ENCODE measurements at regions not wholly inside any gene's neighbourhood (a gene's known extent, or its start where the extent isn't known, plus 50 kb on each side); places are given as distances from the start of the nearest gene placed in this dataset.
"Not testable (repeated sequence)": the region's sequence is repeated elsewhere in the genome, so short reads cannot be mapped to it uniquely, and the experiment has no call there.

DNA sequence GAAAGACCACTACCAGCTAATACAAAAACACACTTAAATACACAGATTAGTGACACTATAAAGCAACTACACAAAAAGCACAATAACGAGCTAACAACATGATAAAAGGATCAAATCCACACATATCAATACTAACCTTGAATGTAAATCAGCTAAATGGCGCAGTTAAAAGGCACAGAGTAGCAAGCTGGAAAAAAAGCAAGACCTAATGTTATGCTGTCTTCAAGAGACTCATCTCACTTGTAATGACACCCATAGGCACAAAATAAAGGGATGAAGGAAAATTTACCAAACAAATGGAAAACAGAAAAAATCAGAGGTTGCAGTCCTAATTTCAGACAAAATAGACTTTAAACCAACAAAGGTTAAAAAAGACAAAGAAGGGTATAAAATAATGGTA is 86.3 kb downstream of the NUS1 start:
- DNase-seq (ENCODE audit: low read depth), result no peak

GRCh38 chr6:117771403-117771802 is 96.1 kb downstream of the NUS1 start:
- no peak for DNase-seq (ENCODE audit: low read depth)

GRCh38 chr6:117776441-117776840 is 101.2 kb downstream of the NUS1 start:
- no peak for DNase-seq (ENCODE audit: low read depth)

- no peak for DNase-seq (ENCODE audit: low read depth)
Observed at GRCh38 chr6:117781550-117781949, 106.3 kb downstream of the NUS1 start.

- DNase-seq (ENCODE audit: low read depth), result no peak
Observed at GRCh38 chr6:117783279-117783678, 108.0 kb downstream of the NUS1 start.

DNA sequence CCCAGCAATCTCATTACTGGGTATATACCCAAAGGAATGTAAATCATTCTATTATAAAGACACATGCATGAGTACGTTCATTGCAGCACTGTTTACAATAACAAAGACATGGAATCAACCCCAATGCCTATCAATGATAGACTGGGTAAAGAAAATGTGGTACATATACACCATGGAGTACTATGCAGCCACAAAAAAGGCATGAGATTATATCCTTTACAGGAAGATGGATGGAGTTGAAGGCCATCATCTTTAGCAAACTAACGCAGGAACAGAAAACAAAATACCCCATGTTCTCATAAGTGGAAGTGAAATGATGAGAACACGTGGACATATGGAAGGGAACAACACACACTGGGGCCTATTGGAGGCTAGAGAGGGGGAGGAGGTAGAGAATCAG is 115.7 kb downstream of the NUS1 start:
- DNase-seq (ENCODE audit: low read depth), result no peak

DNA sequence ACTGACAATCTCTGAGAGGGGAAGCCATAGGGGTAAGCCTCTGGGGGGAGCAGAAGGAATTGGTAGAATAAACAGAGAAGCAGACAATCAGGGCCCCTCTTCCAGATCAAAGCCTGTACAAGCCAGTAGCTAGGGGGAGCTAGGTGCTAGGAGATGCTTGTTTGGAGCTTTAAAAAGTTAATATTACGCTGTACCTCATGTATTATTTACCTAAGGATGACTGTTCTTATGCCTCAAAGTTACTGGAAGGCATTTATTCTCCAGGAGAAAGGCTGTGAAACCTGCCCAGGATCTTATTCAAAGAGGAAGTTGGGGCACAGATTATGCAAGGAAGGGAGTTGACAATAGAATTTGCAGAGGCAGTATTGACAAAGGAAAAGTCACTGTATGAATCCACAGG is 111.8 kb upstream of the SLC35F1 start:
- no peak for DNase-seq (ENCODE audit: low read depth)

DNA sequence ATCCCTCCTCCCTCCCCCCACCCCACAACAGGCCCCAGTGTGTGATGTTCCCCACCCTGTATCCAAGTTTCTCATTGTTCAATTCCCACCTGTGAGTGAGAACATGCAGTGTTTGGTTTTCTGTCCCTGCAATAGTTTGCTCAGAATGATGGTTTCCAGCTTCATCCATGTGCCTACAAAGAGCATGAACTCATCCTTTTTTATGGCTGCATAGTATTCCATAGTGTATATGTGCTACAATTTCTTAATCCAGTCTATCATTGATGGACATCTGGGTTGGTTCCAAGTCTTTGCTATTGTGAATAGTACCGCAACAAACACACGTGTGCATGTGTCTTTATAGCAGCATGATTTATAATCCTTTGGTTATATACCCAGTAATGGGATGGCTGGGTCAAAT is 108.2 kb upstream of the SLC35F1 start:
- not testable (repeated sequence) for DNase-seq (ENCODE audit: low read depth)

- DNase-seq (ENCODE audit: low read depth), result no peak
Observed at GRCh38 chr6:117810269-117810668, 96.8 kb upstream of the SLC35F1 start.

GRCh38 chr6:117817499-117817898 is 89.6 kb upstream of the SLC35F1 start:
- DNase-seq (ENCODE audit: low read depth), result no peak

GRCh38 chr6:117817992-117818391 is 89.1 kb upstream of the SLC35F1 start:
- no peak for DNase-seq (ENCODE audit: low read depth)

DNA sequence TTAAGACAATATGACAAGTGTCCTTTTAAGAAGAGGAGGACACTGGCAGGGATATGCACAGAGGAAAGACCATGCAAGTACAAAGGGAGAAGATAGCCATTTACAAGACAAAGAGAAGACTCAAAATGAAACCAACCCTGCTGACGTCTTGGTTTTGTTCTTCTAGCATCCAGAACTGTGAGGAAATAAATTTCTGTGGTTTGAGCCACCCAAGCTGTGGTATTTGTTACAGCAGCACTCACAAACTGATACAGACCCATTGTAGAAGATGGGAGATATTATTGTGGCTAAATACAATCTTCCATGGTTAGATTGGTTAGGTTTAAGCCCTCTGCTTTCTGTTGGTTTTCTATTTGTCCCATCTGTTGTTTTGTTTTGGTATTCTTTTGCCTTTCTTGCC is 88.6 kb upstream of the SLC35F1 start:
- DNase-seq (ENCODE audit: low read depth), result no peak

DNA sequence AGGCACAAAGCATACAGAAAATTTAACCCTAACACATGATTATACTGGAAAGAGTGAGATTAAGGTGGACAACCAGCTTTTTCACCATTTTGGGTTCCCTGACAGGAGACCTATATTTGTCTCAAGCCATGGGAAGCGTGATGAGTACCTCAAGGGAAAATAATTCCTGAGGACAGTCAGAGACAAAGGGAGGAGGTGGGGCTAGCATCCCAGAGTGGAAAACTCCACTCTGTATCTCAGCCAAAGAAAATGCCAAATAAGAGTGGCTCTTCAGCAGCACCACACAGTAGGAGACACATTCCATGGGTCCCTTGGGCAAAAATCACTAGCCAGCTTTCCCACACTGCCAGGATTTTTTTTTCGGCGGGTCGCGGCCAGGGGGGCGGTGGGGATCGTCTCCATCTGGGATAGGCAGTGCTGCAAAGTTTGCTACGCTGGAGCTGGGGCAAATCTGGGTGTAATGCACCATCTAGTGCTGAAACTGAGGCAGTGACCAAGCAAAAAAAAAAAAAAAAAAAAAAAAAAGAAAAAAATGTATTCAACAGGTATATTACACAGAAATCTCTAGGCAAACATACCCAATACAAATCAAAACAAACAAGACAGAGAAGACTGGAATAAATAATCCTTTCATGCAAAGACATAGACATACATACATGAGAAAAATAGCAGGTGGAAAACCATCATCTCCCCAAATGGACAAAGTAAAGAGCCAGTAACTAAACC is 77.3 kb upstream of the SLC35F1 start:
- peak; percentile 1 for DNase-seq (ENCODE audit: low read depth)

DNA sequence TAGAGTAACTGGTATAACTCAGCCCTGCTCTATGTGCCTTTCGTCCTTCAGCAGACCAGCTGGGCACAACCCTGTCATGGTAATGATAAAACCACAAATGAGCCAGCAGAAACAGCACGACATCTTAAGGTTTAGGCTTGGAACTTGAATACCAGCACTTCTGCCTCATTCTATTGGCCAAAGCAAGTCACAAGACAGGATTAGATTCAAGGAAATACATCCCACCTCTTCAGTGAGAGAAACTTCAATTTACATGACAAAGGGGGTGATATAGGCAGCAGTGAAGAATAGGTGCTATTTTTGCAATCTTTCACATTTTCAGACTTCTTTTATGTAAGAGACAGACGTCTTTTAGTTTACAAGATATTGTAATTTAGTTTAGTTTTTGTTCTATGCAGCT is 69.8 kb upstream of the SLC35F1 start:
- DNase-seq (ENCODE audit: low read depth), result no peak

DNA sequence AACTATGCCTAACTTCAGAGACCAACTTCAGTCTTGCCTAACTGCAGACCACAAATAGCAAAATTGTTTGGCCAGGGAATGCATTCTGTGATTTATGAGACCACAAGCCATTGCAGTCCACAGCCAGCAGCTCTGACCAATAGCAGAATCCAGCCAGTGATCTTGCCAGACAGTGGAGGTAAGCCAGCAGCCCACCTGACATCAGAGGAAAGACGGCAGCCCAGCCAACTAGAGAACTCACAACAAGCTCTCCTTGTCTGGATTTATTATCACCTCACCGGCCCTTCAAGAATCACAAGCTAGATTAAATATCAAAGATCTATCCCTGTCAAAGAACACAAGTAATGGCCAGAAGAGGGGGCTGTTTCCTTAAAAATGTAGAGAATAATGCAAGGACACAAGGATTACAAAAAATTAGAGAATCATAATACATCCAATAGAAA is 66.5 kb upstream of the SLC35F1 start:
- DNase-seq (ENCODE audit: low read depth), result peak; percentile 3

DNA sequence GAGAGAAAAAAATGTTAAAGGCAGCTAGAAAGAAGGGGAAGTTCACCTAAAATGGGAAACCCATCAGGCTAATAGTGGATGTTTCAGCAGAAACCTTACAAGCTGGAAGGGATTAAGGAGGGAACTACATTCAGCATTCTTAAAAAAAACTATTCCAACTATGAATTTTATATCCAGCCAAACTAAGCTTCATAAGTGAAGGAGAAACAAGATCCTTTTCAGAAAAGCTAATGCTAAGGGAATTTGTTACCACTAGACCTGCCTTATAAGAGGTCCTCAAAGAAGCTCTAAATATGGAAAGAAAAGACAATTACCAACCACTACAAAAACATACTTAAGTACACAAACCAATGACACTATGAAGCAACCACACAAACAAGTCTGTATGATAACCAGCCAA is 59.2 kb upstream of the SLC35F1 start:
- DNase-seq (ENCODE audit: low read depth), result no peak

- DNase-seq (ENCODE audit: low read depth), result no peak
Observed at GRCh38 chr6:117849087-117849486, 58.0 kb upstream of the SLC35F1 start.

Data from GM04503 (cell line).